COLO668 (cell line): ENCODE measurements at regions not wholly inside any gene's neighbourhood (a gene's known extent, or its start where the extent isn't known, plus 50 kb on each side); places are given as distances from the start of the nearest gene placed in this dataset.

Experiments
- DNase-seq: peaks from one replicate; lab custom pipeline; 2025; ENCODE audit not compliant: unreplicated experiment; lab: John Stamatoyannopoulos, UW

DNA sequence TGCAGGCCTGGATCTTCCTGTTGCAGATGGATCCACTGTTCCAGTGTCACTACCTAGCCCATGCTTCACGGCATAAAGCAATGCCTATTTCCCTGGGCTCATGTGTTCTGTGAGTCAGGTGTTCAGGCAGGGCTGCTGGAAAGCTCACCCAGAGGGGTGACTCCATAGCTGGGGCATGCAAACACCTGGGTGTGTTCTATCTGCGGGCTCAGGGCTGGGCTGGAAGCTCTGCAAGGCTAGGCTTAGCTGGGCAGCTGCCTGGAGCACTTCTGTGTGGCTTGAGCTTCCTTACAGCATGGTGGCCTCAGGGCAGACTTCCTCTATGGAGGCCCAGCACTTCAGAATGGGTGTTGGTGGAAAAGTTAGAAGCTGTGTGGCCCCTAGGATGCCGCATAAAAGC lies 139.9 kb downstream of the GADD45G start:
- DNase-seq, result no peak

DNA sequence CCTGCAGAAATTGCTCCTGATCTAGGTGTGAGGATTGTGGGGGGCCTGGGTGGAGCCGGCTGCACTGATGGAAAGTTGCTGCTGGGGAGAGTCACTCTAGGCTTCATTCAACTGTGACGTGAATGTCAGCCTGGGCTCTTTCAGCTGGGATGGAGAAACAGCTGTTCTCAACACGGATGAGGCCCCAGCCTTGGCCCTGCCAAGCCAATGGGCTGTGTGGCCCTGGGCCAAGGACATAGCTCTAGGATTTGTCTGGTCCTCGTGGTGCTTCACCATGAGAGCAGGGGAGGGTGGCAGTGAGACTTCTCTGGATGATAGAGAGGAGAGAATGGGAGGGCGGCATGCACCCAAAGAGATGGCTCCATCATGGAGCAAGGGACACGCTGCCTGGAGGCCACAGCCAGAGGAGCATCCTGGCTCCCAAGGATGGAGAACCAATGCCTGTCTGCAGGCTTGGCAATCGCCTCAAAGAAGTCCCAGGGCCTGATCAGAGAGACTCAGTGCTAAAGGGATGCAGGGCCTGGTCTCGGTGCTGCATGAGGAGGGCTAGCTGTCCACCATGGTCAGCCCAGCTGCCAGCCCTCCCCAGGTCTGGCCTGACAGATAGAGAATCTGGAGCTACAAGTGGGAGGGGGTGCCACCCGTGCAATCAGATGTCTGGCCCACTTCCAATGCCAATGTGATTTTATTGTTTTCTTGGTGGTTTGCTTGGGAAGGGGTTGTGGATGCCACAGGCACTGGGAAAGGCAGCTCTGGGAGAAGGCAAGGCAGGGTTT lies 141.0 kb downstream of the GADD45G start:
- DNase-seq, result no peak

DNA sequence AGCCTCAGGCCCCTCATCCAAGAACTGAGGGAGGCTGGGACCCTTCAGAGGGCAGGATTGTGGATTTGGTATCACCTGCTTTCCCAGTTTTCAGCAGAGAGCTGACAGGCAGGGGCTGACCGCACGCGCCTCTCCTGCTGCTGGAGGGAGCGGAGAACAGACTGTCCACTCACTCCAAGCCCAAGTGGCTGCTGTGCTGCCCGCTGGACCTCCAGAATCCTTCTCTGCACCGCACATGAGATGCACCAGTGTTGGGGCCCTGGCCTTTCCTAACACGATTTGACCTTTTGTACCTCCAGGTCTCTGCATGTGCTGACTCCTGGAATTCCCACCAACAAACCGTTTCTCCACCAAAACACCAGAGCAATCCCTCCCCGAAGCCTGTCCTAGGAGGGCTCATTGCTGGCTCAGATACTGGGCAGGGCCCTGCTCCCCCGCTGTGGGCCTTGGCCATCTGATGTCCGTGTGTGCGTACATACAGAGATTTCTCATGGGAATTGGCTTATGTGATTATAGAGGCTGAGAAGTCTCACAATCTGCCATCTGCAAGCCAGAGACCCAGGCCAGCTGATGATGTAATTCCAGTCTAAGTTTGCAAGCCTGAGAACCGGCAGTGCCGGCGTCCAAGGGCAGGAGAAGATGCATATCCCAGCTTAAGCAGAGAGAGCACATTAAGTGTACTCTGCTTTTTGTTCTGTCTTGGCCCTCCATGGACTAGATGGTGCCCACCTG lies 141.7 kb downstream of the GADD45G start:
- DNase-seq, result no peak

DNA sequence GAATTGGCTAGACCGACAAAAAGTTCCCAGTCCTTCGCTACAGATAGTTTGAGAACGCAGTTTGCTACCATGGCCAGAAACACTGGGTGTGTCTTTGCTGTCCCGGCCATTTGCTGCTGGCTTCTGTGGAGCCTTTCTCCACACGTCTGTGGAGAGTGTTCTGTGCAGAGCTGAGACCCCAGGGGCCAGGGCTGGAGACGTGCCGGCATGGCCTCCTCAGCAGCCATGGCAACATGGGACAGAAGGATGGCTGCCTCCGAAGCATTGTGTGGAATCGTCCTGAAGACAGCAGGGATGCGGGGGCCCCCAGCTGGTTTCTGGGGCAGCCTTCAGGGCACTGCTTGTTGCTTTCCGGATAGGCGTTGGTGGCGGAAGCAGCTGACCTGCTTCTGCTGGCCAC lies 142.8 kb downstream of the GADD45G start:
- DNase-seq, result no peak

DNA sequence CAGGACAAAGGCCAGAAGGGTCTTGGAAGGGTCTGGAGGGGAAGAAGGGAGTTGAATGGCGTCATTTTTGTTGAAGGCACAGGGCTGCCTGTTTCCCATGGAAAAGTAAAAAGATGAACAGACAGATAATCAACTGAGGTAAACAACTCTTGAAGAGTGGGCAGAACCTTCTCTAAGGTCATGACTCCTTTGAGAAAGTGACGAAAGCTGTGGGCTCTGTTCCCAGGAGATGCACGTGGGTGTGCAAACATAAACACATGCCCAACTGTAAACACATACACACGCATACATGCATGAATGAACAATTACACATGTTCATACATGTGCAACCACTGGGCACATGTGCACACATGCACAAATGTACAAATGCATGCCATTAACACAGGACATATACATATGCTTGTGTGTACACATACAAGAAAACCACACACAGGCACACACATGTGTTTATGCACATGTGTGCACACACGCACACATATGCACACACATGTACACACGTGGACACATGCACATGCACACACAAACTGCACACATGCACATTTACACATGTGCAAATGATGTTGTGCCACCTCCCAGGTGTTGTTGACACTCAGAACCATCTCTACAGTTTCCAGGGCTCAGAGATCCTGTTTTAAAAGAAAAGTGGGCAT lies 143.3 kb downstream of the GADD45G start:
- DNase-seq, result no peak

DNA sequence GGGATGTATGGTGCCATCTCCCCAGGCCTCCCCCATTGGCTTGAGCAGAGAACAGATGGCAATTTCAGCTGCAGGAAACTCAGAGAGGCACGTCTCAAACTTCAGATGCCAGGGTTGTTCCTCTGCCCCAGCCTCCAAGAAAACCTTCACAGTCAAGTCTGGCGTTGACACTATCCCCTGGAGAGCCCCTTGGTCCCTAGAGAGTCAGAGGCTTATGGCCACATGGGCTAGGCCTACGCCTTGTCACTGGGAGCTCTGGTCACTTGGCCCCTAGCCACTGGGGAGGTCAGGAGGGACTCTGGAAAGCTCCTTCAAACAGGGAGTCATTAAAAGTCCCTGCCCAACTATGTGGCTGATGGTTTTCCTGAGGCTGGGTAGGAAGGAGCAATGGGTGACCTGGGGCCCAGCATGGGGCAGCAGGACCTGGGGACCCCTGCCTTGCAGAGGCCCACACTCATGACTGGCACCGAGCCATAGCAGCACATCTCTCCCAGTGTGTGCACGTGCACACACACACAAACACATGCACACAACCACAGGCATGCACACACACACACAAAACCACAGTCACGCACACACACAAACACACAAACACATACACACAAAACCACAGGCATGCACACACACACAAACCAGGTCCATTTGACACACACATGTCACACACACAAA lies 144.2 kb downstream of the GADD45G start:
- no peak for DNase-seq

DNA sequence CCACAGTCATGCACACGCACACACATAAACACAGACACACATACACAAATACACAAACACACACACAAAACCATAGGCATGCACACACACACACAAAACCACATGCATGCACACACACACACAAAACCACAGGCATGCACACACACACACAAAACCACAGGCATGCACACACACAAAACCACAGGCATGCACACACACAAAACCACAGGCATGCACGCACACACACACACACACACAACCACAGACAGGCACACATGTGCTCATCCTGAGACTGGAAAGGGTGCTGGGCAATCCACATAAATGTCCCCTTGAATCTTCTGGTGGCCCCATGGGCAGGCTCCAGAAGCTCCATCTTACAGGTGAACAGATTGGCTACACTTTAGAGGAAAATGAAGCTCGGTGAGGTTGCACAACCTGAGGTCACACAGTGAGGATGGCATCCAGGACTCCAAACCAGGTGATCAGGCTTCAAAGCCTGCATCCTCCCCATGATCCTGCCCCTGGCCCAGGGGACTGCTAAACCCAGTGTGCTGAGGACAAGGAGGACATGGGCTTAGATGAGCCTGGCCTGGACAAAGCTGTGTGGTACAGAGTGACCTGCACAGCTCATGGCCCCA lies 144.8 kb downstream of the GADD45G start:
- no peak for DNase-seq

GRCh38 chr9:89750117-89750791 lies 145.4 kb downstream of the GADD45G start:
- peak; percentile 59 for DNase-seq

DNA sequence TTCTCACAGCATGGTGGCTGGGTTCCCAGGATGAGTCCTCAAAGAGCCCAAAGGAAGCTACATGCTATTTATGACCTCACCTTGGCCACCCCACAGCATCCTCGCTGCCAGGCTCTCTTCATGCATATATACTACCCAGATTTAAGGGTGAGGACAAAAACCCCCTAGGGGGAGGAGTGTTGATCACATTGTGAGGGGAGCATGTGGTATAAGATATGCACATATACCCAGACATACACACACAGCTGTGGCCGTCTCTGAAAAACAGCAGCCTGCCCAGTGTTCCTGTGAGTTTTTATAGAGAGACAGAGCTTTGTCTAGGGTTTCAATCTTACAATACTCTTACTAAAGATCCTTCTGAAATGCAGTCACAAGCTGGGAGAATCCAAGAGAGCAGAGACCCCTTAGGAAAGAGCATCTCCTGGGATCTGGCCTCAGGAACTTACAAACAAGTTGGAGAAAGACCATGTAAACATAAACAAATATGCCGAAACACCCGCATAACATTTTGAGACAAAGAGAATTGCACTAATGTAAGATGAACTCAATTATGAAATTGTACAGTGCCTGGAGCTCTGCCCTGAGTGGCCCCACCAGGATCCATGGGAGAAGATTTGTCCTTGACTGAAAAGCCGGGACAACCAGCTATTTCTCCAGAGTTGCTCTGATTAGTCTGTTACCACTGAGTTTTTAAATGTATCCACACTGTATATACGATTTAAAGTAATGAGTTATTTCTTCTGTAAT lies 146.4 kb downstream of the GADD45G start:
- DNase-seq, result no peak

GRCh38 chr9:89752154-89752553 lies 147.3 kb downstream of the GADD45G start:
- no peak for DNase-seq

- DNase-seq, result no peak
Measured at GRCh38 chr9:89753472-89754055, 148.8 kb downstream of the GADD45G start.

GRCh38 chr9:89754193-89754592 lies 149.4 kb downstream of the GADD45G start:
- DNase-seq, result no peak

GRCh38 chr9:89755821-89756220 lies 151.0 kb downstream of the GADD45G start:
- DNase-seq, result no peak

DNA sequence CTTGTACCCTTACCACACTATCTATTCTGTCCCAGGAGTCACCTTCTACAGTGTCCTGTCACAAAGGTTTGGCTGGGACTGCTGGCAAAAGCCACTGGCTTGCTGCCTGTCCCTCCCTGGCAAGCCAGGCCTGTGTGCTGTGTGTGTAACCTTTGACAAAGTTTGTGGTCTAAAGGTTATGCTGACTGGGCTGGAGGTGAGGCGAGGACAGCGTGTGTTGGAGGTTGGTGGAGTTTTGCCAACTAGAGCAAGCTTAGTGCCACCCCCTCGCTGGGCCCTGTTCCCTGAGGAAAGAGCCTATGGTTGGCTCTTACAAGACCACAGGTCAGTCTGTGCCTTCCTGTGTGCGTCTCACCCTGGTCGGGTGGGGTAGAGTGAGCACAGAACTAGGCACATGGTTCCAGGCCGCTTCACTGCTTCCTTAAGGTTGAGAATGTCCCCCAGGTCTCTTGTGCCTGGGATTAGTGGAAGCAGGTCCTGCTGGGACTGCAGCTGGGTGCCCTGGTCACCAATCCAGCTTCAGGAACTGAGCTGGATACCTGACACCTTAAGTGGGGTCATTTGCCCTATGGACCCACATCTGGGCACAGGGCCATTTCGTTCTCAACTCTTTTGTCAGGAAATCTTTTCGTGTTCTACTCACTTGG lies 152.2 kb downstream of the GADD45G start:
- DNase-seq, result no peak

DNA sequence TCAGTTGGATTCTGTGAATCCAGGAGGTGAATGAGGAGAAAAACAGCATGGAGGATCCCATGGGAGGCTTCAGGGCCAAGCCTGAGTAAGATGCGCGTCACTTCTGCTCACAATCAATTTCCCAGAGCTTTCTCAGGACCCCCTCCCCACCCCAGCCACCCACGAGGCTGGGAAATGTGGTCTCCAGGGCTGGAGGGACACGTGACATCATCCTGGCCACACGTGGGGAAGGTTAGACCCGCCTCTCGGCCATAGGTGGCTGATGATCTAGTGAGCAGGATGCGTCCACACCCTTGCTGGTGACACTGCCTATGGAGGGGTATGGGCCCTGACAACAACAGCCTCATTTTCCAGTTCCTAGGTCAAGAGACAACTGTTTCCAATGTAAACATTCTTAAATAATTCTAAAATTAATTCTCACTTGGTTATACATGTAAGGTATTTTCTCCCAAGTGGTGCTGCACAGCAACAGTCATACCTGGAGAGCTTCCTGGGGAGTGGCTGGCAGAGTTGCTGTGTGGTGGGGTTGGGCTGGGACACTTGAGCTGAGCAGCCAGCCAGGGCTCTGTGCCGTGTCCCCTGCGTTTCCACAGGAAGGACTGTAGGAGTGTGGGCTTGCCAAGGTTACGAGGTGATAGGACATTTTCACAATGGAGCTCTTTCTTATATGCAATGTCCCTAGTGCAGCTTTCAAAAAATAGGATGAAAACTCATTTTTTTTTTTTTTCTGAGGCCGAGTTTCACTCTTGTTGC lies 153.1 kb downstream of the GADD45G start:
- DNase-seq, result no peak

- DNase-seq, result peak; percentile 89
Measured at GRCh38 chr9:89759572-89759971, 154.8 kb downstream of the GADD45G start.

DNA sequence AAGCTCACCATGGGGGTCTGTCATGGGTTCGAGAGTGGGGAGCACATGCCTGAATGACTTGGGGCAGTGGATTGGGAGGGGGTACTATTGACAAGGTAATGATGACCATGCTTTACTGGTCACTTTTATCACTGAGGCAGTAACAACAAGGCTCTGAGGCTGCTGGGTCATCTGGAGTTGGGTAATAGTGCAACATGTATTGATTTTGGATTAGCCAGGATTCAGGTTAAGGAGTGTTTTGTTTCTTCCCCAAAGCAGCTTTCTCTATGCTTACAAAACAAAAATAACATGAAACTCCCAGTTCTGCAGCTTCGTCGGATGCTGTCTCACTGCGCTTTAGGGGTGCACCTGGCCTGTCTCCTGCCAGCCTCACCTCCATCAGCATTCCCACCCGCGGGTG lies 155.3 kb downstream of the GADD45G start:
- no peak for DNase-seq

DNA sequence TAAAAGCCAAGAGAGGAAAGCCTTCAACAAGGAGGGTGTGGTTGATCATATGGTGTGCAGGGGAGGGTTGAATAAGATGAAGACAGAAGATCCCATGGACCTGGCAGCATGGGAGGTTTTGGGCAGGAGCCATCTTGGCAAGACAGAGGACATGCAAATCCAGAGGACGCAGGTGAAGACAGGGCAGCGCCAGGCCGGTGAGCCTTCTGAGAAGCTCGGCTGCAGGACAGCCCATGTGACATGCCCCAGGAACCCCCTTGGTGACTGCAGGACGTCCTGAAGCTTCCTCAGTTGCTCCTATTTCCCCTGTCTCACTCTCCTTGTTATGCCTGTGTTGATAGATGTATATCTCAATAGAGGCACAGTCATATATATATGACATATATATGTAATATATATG lies 159.4 kb downstream of the GADD45G start:
- DNase-seq, result no peak
